HUDEP-2 (cell line): ENCODE measurements at regions not wholly inside any gene's neighbourhood (a gene's known extent, or its start where the extent isn't known, plus 50 kb on each side); places are given as distances from the start of the nearest gene placed in this dataset.

Source experiments
- DNase-seq, 76 experiments: peaks; one replicate each; lab custom pipeline; 2025; ENCODE audit not compliant: unreplicated experiment in 76 of 76; lab: John Stamatoyannopoulos, UW

- no peak for DNase-seq
These were observed 301.3 kb downstream of the ZNF608 start for GRCh38 chr5:124445070-124445619.

GRCh38 chr5:124444147-124444775 is 302.2 kb downstream of the ZNF608 start:
- no peak for DNase-seq

- no peak for DNase-seq
These were observed 306.0 kb downstream of the ZNF608 start for GRCh38 chr5:124440471-124440870.

GRCh38 chr5:124439609-124440008 is 306.8 kb downstream of the ZNF608 start:
- DNase-seq = no peak

- DNase-seq = no peak
These were observed 307.5 kb downstream of the ZNF608 start for GRCh38 chr5:124438903-124439281.

GRCh38 chr5:124438026-124438902 is 308.2 kb downstream of the ZNF608 start:
- DNase-seq = no peak

- DNase-seq = no peak
These were observed 310.1 kb downstream of the ZNF608 start for GRCh38 chr5:124436294-124436693.

GRCh38 chr5:124433170-124433569 is 313.3 kb downstream of the ZNF608 start:
- DNase-seq = no peak

- DNase-seq = no peak
These were observed 324.9 kb downstream of the ZNF608 start for GRCh38 chr5:124421584-124421983.

- no peak for DNase-seq
These were observed 325.5 kb downstream of the ZNF608 start for GRCh38 chr5:124420952-124421351.

- DNase-seq = no peak
These were observed 326.9 kb downstream of the ZNF608 start for GRCh38 chr5:124419531-124419930.

- DNase-seq = no peak
These were observed 328.0 kb downstream of the ZNF608 start for GRCh38 chr5:124418390-124418789.

GRCh38 chr5:124417196-124417595 is 329.2 kb downstream of the ZNF608 start:
- DNase-seq = no peak

GRCh38 chr5:124416627-124417026 is 329.8 kb downstream of the ZNF608 start:
- no peak for DNase-seq

GRCh38 chr5:124414973-124415372 is 331.5 kb downstream of the ZNF608 start:
- DNase-seq = no peak

GRCh38 chr5:124410539-124411488 is 335.6 kb downstream of the ZNF608 start:
- no peak for DNase-seq

- no peak for DNase-seq
These were observed 337.5 kb downstream of the ZNF608 start for GRCh38 chr5:124408738-124409453.

- DNase-seq = no peak
These were observed 341.6 kb downstream of the ZNF608 start for GRCh38 chr5:124404796-124405195.

- no peak for DNase-seq
These were observed 343.2 kb downstream of the ZNF608 start for GRCh38 chr5:124403281-124403680.

GRCh38 chr5:124402144-124402581 is 344.3 kb downstream of the ZNF608 start:
- DNase-seq = no peak
